Stomach (tissue), 4 donors: ENCODE measurements at regions not wholly inside any gene's neighbourhood (a gene's known extent, or its start where the extent isn't known, plus 50 kb on each side); places are given as distances from the start of the nearest gene placed in this dataset.

Experiments used
- CTCF ChIP-seq, 7 experiments: fragments of 450-650 bp in 4 of 7; fragments of 200-600 bp in 3 of 7; sonication (generic) in 3 of 7; IDR thresholded peaks; one replicate each; pipeline ENCODE4 v1.5.1; 2016 to 2019; ENCODE audit warnings: antibody characterized with exemption in 7 of 7, control low read depth in 2 of 7, mild to moderate bottlenecking in 1 of 7
- EP300 ChIP-seq: sonication (generic); formaldehyde crosslinking; IDR thresholded peaks from one replicate; pipeline ENCODE4 v1.6.1; 2017; ENCODE audit warnings: antibody characterized with exemption
- POLR2A ChIP-seq, 4 donors: fragments of 450-650 bp; IDR thresholded peaks; one replicate each; pipeline ENCODE4 v1.6.1; 2016; ENCODE audit warnings: antibody characterized with exemption in 4 of 4, control low read depth in 2 of 4, mild to moderate bottlenecking in 1 of 4, moderate library complexity in 1 of 4

- TF ChIP-seq POLR2A (IDR thresholded peaks at IDR 0.05), result no peak
- TF ChIP-seq CTCF (IDR thresholded peaks at IDR 0.05), result no peak
- no peak for TF ChIP-seq EP300
Observed at GRCh38 chr12:32032205-32032810, 73.1 kb downstream of the RESF1 start.
